Prostate gland (tissue), 2 donors: ENCODE measurements at regions not wholly inside any gene's neighbourhood (a gene's known extent, or its start where the extent isn't known, plus 50 kb on each side); places are given as distances from the start of the nearest gene placed in this dataset.

Source experiments
- DNase-seq: peaks from one replicate; pipeline ENCODE4 v3.0.0-alpha.2; 2019; ENCODE audit warnings: low spot score
- H3K27ac ChIP-seq, 2 donors: fragments of 200-600 bp; sonication (generic); 2 replicates each; pipeline ENCODE4 v1.5.1; 2017 to 2019
- H3K27me3 ChIP-seq: fragments of 200-600 bp; sonication (generic); replicated peaks from 2 replicates; pipeline ENCODE4 v1.5.1; 2019; ENCODE audit not compliant: insufficient read depth
- H3K36me3 ChIP-seq, 2 donors: fragments of 200-600 bp; sonication (generic); 1 replicate in 1 of 2; 2 replicates in 1 of 2; pipeline versions ENCODE4 v1.5.1 to v1.8.1; 2017 to 2019
- H3K4me1 ChIP-seq: fragments of 200-600 bp; sonication (generic); replicated peaks from 2 replicates; pipeline ENCODE4 v1.5.1; 2019
- H3K4me3 ChIP-seq, 2 donors: fragments of 200-600 bp; sonication (generic); 2 replicates each; pipeline ENCODE4 v1.5.1; 2017 to 2019
- H3K9me3 ChIP-seq: fragments of 200-600 bp; sonication (generic); 2 replicates; pipeline ENCODE4 v1.5.1; 2017
- POLR2A ChIP-seq: fragments of 450-650 bp; IDR thresholded peaks from one replicate; pipeline ENCODE4 v1.6.1; 2016; ENCODE audit warnings: antibody characterized with exemption, mild to moderate bottlenecking
- POLR2AphosphoS5 ChIP-seq: sonication (generic); formaldehyde crosslinking; IDR thresholded peaks from one replicate; pipeline ENCODE4 v1.6.1; 2017; ENCODE audit warnings: antibody characterized with exemption
- WGBS: methylation state at CpG from one replicate; pipeline ENCODE4 v1.1.5; 2018; 5-methylcytosine and 5-hydroxymethylcytosine counted together
- intact Hi-C: fragments of 100-400 bp; cut with DNase I; formaldehyde crosslinking; loops from one replicate; pipeline ENCODE4 v1.14.2; 2022
- TF ChIP-seq, protein P1 (sequence below), 4 experiments: fragments of 200-600 bp in 2 of 4; fragments of 450-650 bp in 2 of 4; sonication (generic) in 2 of 4; IDR thresholded peaks; 1 replicate in 3 of 4; 2 replicates in 1 of 4; pipeline ENCODE4 v1.5.1; 2016 to 2019; ENCODE audit warnings: antibody characterized with exemption in 4 of 4, mild to moderate bottlenecking in 2 of 4, moderate library complexity in 2 of 4

GRCh38 chr18:34551824-34552223 is 158.3 kb upstream of the DTNA start:
- Histone ChIP-seq H3K27ac (no peak overlapping the region), H3K4me1 (no peaks in the 10 kb centered on the region), H3K4me3 (no peak overlapping the region), H3K36me3 (no peaks in the 10 kb centered on the region), H3K27me3 (no peaks in the 10 kb centered on the region), H3K9me3 (no peaks in the 10 kb centered on the region)
- DNase-seq = no peak
- 90% methylated on average over 2 of the region's 2 CpGs for WGBS
- TF ChIP-seq POLR2AphosphoS5 (no peak), POLR2A (no peak)
- TF ChIP-seq, protein P1, sequence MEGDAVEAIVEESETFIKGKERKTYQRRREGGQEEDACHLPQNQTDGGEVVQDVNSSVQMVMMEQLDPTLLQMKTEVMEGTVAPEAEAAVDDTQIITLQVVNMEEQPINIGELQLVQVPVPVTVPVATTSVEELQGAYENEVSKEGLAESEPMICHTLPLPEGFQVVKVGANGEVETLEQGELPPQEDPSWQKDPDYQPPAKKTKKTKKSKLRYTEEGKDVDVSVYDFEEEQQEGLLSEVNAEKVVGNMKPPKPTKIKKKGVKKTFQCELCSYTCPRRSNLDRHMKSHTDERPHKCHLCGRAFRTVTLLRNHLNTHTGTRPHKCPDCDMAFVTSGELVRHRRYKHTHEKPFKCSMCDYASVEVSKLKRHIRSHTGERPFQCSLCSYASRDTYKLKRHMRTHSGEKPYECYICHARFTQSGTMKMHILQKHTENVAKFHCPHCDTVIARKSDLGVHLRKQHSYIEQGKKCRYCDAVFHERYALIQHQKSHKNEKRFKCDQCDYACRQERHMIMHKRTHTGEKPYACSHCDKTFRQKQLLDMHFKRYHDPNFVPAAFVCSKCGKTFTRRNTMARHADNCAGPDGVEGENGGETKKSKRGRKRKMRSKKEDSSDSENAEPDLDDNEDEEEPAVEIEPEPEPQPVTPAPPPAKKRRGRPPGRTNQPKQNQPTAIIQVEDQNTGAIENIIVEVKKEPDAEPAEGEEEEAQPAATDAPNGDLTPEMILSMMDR (IDR thresholded peaks at IDR 0.05) = no peak
- intact Hi-C loops = no loop called here

DNA sequence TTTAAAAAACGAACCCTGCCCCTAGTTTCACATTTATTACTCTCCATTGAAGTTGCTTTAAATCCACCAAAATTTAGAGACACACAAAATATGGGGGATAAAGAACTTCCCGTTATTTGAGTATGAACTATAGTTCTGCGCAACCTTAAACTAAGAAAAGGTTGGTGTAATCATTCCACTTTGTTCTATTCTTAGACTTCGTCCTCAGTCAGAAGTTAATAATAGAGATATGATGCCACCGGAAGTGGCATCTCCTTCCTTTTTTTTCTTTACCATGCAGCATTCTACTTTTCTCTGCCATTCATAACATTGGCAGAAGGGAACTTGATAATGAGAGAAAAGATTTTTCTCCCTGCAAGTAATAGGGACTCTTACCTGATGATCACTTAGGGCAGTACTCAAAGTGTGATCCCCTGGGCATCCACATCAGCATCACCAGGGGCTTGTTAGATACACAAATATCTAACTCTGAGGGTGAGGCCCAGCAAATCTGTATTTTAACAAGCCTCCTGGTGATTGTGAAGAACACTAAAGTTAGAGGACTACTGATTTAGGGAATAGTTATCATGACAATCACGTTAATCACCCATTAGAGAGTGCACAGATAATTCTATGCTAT is 147.7 kb upstream of the DTNA start:
- WGBS = 80% methylated on average over 6 of the region's 6 CpGs
- Histone ChIP-seq H3K36me3 (no peaks in the 10 kb centered on the region), H3K4me1 (no peaks in the 10 kb centered on the region), H3K4me3 (no peak overlapping the region), H3K27me3 (no peaks in the 10 kb centered on the region), H3K9me3 (no peaks in the 10 kb centered on the region), H3K27ac (no peak overlapping the region)
- intact Hi-C loops = no loop called here
- no peak for DNase-seq
- no peak for TF ChIP-seq POLR2AphosphoS5
- no peak for TF ChIP-seq POLR2A
- TF ChIP-seq, protein P1 (IDR thresholded peaks at IDR 0.05) = no peak

- Histone ChIP-seq H3K27ac (no peak overlapping the region), H3K4me1 (no peaks in the 10 kb centered on the region), H3K27me3 (no peaks in the 10 kb centered on the region), H3K9me3 (no peaks in the 10 kb centered on the region), H3K4me3 (no peak overlapping the region), H3K36me3 (no peaks in the 10 kb centered on the region)
- WGBS = 88% methylated on average over 2 of the region's 2 CpGs
- intact Hi-C loops = no loop called here
- DNase-seq = no peak
- TF ChIP-seq, protein P1 (IDR thresholded peaks at IDR 0.05) = no peak
- TF ChIP-seq POLR2AphosphoS5 = no peak
- no peak for TF ChIP-seq POLR2A
Observed at GRCh38 chr18:34567857-34568256, 142.2 kb upstream of the DTNA start.

DNA sequence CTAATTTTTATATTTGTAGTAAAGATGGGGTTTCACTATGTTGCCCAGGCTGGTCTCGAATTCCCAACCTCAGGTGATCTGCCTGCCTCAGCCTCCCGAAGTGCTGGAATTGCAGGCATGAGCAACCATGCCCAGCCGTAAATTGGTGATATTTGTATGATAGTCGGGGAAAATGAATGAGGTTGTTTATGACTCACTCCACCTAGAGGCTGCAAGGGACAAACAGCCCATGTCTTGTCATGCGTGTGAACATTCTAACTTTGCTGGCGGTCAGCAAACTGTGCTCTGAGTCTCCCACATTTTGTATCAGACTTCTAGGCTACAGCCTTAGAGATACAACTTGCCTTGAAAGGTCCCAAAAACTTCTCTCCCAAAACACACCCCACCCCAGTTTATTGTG is 133.5 kb upstream of the DTNA start:
- H3K4me1 ChIP-seq = no peaks in the 10 kb centered on the region
- intact Hi-C loops = no loop called here
- H3K27ac ChIP-seq = no peak overlapping the region
- no peaks in the 10 kb centered on the region for H3K36me3 ChIP-seq
- TF ChIP-seq POLR2A = no peak
- TF ChIP-seq, protein P1 (IDR thresholded peaks at IDR 0.05) = no peak
- no peak for TF ChIP-seq POLR2AphosphoS5
- H3K4me3 ChIP-seq = no peak overlapping the region
- H3K27me3 ChIP-seq = no peaks in the 10 kb centered on the region
- WGBS = 87% methylated on average over 6 of the region's 6 CpGs
- no peak for DNase-seq
- no peaks in the 10 kb centered on the region for H3K9me3 ChIP-seq

DNA sequence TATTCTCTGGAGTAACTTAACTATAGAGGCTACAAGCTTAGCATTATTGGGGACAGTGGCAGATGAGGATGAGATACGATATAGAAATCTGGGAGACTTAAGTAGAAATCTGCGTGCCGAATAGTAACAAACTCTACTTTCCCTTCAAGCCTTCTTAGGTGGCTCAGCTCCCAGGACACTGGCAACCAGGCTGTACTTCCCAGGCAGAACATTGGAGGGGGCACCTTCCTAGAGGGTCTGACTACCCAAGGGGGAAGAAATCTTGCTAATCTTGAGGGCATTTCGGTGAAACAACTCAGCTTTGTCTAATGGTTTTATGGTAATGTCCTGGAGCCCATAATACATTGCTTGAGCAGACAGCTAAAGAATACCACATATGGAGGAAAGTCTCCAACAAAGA is 126.2 kb upstream of the DTNA start:
- Histone ChIP-seq H3K4me1 (no peaks in the 10 kb centered on the region), H3K27ac (no peak overlapping the region), H3K4me3 (no peak overlapping the region), H3K27me3 (no peaks in the 10 kb centered on the region), H3K36me3 (no peaks in the 10 kb centered on the region), H3K9me3 (no peaks in the 10 kb centered on the region)
- intact Hi-C loops = loop anchor here (10.0 kb wide), 1 partner anchor 59 kb away; no protein-coding TSS in a partner anchor
- TF ChIP-seq POLR2AphosphoS5 (no peak), POLR2A (no peak)
- TF ChIP-seq, protein P1 (IDR thresholded peaks at IDR 0.05) = no peak
- DNase-seq = no peak
- 87% methylated on average over 4 of the region's 4 CpGs for WGBS
